Adrenal gland (tissue), 9 donors: ENCODE measurements at regions not wholly inside any gene's neighbourhood (a gene's known extent, or its start where the extent isn't known, plus 50 kb on each side); places are given as distances from the start of the nearest gene placed in this dataset.

Source experiments
- DNase-seq, 7 donors: peaks; one replicate each; pipeline ENCODE4 v3.0.0-alpha.2; 2019 to 2020
- H3K27ac ChIP-seq, 5 donors: fragments of 200-600 bp; sonication (generic) in 4 of 5; 1 replicate in 3 of 5; 2 replicates in 2 of 5; pipeline versions ENCODE4 v1.5.1 to v1.8.0; 2016 to 2020; ENCODE audit warnings: mild to moderate bottlenecking in 1 of 5
- H3K27me3 ChIP-seq: fragments of 200-600 bp; 2 replicates; pipeline ENCODE4 v1.8.0; 2021
- H3K36me3 ChIP-seq, 2 donors: fragments of 200-600 bp; replicated peaks in 1 of 2; 1 replicate in 1 of 2; 2 replicates in 1 of 2; pipeline versions ENCODE4 v1.5.1 to v1.8.0; 2018 to 2022
- H3K4me1 ChIP-seq, 2 donors: fragments of 200-600 bp; replicated peaks in 1 of 2; 1 replicate in 1 of 2; 2 replicates in 1 of 2; pipeline versions ENCODE4 v1.5.1 to v1.8.0; 2018 to 2021
- H3K4me3 ChIP-seq, 4 donors: fragments of 200-600 bp; sonication (generic) in 3 of 4; one replicate each; pipeline ENCODE4 v1.5.1; 2016 to 2018
- H3K9me3 ChIP-seq, 3 donors: fragments of 200-600 bp; sonication (generic) in 1 of 3; replicated peaks in 1 of 3; 1 replicate in 2 of 3; 2 replicates in 1 of 3; pipeline versions ENCODE4 v1.5.1 to v1.8.0; 2016 to 2021
- POLR2A ChIP-seq, 2 donors: fragments of 450-650 bp; IDR thresholded peaks; one replicate each; pipeline ENCODE4 v1.6.1; 2017; ENCODE audit warnings: antibody characterized with exemption in 2 of 2, mild to moderate bottlenecking in 2 of 2, moderate library complexity in 1 of 2
- WGBS, 4 donors: extraction: QIAGEN DNeasy Blood & Tissue Kit in 2 of 4; methylation state at CpG; one replicate each; pipeline versions ENCODE4 v1.1.5 to v1.1.7; 2013 to 2017; 5-methylcytosine and 5-hydroxymethylcytosine counted together
- intact Hi-C, 2 donors: fragments of 100-400 bp; cut with DNase I; formaldehyde crosslinking; loops; one replicate each; pipeline versions ENCODE4 v1.14.1 to v1.15.0; 2022 to 2023
- TF ChIP-seq, protein P1 (sequence below), 6 experiments: fragments of 450-650 bp in 4 of 6; fragments of 200-600 bp in 2 of 6; sonication (generic) in 1 of 6; IDR thresholded peaks; 1 replicate in 5 of 6; 2 replicates in 1 of 6; pipeline versions ENCODE4 v1.5.1 to v1.8.0; 2016 to 2021; ENCODE audit warnings: antibody characterized with exemption in 6 of 6, mild to moderate bottlenecking in 2 of 6, moderate library complexity in 1 of 6
- donor health status: healthy with polysubstance abuse.
- donor health status: Bipolar disorder and iron deficiency.
- donor health status: DM: yes; HTN: yes; CAD: no.
- donor health status: DM: no; HTN: no; CAD: no.
- donor health status: DM: no; HTN: no; CAD: no.

- peaks cover 6 to 16% of the 10 kb centered on the region in 2 donors for H3K4me1 ChIP-seq
- no peak overlapping the region for H3K27ac ChIP-seq
- DNase-seq, result no peak
- TF ChIP-seq, protein P1, sequence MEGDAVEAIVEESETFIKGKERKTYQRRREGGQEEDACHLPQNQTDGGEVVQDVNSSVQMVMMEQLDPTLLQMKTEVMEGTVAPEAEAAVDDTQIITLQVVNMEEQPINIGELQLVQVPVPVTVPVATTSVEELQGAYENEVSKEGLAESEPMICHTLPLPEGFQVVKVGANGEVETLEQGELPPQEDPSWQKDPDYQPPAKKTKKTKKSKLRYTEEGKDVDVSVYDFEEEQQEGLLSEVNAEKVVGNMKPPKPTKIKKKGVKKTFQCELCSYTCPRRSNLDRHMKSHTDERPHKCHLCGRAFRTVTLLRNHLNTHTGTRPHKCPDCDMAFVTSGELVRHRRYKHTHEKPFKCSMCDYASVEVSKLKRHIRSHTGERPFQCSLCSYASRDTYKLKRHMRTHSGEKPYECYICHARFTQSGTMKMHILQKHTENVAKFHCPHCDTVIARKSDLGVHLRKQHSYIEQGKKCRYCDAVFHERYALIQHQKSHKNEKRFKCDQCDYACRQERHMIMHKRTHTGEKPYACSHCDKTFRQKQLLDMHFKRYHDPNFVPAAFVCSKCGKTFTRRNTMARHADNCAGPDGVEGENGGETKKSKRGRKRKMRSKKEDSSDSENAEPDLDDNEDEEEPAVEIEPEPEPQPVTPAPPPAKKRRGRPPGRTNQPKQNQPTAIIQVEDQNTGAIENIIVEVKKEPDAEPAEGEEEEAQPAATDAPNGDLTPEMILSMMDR (IDR thresholded peaks at IDR 0.05), result no peak
- no peak for TF ChIP-seq POLR2A (IDR thresholded peaks at IDR 0.05)
- no peaks in the 10 kb centered on the region for H3K27me3 ChIP-seq
- intact Hi-C loops, result no loop called here
- H3K9me3 ChIP-seq, result no peaks in the 10 kb centered on the region
- H3K36me3 ChIP-seq, result peaks cover 0 to 4% of the 10 kb centered on the region in 2 donors
- no peak overlapping the region for H3K4me3 ChIP-seq
These were observed 57.5 kb upstream of the ZCCHC13 start for GRCh38 chrX:74246524-74246923.

DNA sequence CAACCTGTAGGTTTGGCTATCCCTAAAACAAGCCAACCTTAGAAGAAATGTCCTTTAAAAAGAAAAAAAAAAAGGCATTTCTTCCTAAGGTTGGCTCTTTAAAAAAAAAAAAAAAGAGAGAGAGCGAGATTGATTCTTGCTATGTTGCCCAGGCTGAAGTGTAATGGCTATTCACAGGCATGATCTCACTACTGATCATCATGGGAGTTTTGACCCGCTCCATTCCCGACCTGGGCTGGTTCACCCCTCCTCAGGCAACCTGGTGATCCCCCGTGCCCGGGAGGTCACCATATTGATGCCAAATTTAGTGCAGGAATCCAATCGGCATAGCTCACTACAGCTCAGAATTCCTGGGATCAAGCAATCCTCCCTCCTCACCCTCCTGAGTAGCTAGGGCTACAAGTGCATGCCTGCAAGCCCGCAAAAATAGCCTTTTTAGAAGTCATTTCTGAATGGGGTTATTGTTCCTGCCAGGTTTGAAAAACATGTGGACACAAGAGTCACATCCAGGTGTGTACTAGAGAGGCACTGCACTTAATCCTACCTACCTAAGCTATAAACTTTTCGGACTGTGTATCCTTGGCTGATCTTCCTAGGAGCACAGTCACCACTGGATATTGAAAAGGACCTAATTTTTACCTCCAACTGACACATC is 61.4 kb upstream of the ZCCHC13 start:
- 61 to 91% (median 80%) methylated on average over 4 to 8 of the region's 8 CpGs for WGBS, 4 donors
- Histone ChIP-seq H3K27ac (peak overlapping the region in 1 of 5 donors; percentile 65), H3K4me1 (no peaks in the 10 kb centered on the region), H3K9me3 (no peaks in the 10 kb centered on the region), H3K36me3 (peaks cover 0 to 9% of the 10 kb centered on the region in 2 donors), H3K4me3 (no peak overlapping the region), H3K27me3 (no peaks in the 10 kb centered on the region)
- intact Hi-C loops, result no loop called here
- DNase-seq, result no peak
- TF ChIP-seq, protein P1 (IDR thresholded peaks at IDR 0.05), result no peak
- TF ChIP-seq POLR2A (IDR thresholded peaks at IDR 0.05), result no peak

- Histone ChIP-seq H3K27ac (peak overlapping the region in 1 of 5 donors; percentile 23), H3K9me3 (no peaks in the 10 kb centered on the region)
- intact Hi-C loops, result no loop called here
These were observed 61.9 kb upstream of the ZCCHC13 start for GRCh38 chrX:74242050-74242449.

DNA sequence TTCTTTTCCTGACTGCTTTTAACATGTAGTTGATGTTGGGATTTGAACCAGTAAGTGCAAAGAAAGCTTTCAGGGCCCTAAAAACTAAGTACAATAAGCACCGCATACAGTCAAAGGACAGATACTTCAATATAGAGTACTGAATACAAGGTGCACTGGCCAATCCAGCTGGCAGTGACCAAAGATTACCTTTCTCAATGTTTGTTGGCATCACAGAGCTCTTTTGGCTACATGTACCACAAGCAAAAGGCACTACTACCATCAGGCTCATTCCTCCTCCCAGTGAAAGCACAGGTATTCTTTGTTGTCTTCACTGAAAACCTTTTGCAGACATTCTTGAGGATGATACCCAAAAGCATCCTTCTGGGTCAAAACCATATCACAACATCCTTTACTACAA is 65.2 kb upstream of the ZCCHC13 start:
- WGBS, 4 donors, result 94 to 100% (median 98%) methylated on average over 1 of the region's 1 CpG
- TF ChIP-seq POLR2A (IDR thresholded peaks at IDR 0.05), result no peak
- TF ChIP-seq, protein P1 (IDR thresholded peaks at IDR 0.05), result no peak
- Histone ChIP-seq H3K4me1 (no peaks in the 10 kb centered on the region), H3K36me3 (peaks cover 0 to 6% of the 10 kb centered on the region in 2 donors), H3K27me3 (no peaks in the 10 kb centered on the region), H3K4me3 (no peak overlapping the region), H3K9me3 (no peaks in the 10 kb centered on the region), H3K27ac (no peak overlapping the region)
- DNase-seq, result no peak
- intact Hi-C loops, result no loop called here

More at GRCh38 chrX:74242050-74242449, 61.9 kb upstream of the ZCCHC13 start:
- TF ChIP-seq, protein P1 (IDR thresholded peaks at IDR 0.05), result no peak
- TF ChIP-seq POLR2A (IDR thresholded peaks at IDR 0.05), result no peak
- Histone ChIP-seq H3K4me3 (no peak overlapping the region), H3K36me3 (peaks cover 0 to 9% of the 10 kb centered on the region in 2 donors), H3K27me3 (no peaks in the 10 kb centered on the region), H3K4me1 (no peaks in the 10 kb centered on the region)
- no peak for DNase-seq
